T-helper 1 cell (primary cell): ENCODE measurements at regions not wholly inside any gene's neighbourhood (a gene's known extent, or its start where the extent isn't known, plus 50 kb on each side); places are given as distances from the start of the nearest gene placed in this dataset.

Source experiments
- DNase-seq, 5 donors: peaks; one replicate each; pipeline ENCODE4 v3.0.0-alpha.2; 2012 to 2020

GRCh38 chr20:11329271-11329670 lies 588.4 kb upstream of the BTBD3 start:
- DNase-seq = no peak

- no peak for DNase-seq
Observed at GRCh38 chr20:11331096-11331495, 586.6 kb upstream of the BTBD3 start.

- DNase-seq = no peak
Observed at GRCh38 chr20:11332381-11332780, 585.3 kb upstream of the BTBD3 start.

GRCh38 chr20:11333634-11334033 lies 584.1 kb upstream of the BTBD3 start:
- no peak for DNase-seq

GRCh38 chr20:11337361-11338130 lies 580.1 kb upstream of the BTBD3 start:
- no peak for DNase-seq

- no peak for DNase-seq
Observed at GRCh38 chr20:11338496-11339306, 579.0 kb upstream of the BTBD3 start.

- DNase-seq = no peak
Observed at GRCh38 chr20:11344939-11345338, 572.8 kb upstream of the BTBD3 start.

GRCh38 chr20:11347738-11348137 lies 570.0 kb upstream of the BTBD3 start:
- no peak for DNase-seq

GRCh38 chr20:11350126-11351005 lies 567.3 kb upstream of the BTBD3 start:
- no peak for DNase-seq

GRCh38 chr20:11352041-11352440 lies 565.7 kb upstream of the BTBD3 start:
- no peak for DNase-seq

- no peak for DNase-seq
Observed at GRCh38 chr20:11354846-11355245, 562.8 kb upstream of the BTBD3 start.

- no peak for DNase-seq
Observed at GRCh38 chr20:11355345-11355744, 562.3 kb upstream of the BTBD3 start.

GRCh38 chr20:11356061-11356460 lies 561.6 kb upstream of the BTBD3 start:
- no peak for DNase-seq

GRCh38 chr20:11362450-11362849 lies 555.2 kb upstream of the BTBD3 start:
- no peak for DNase-seq

- no peak for DNase-seq
Observed at GRCh38 chr20:11364736-11365135, 553.0 kb upstream of the BTBD3 start.

- no peak for DNase-seq
Observed at GRCh38 chr20:11366660-11367059, 551.0 kb upstream of the BTBD3 start.

GRCh38 chr20:11368499-11368898 lies 549.2 kb upstream of the BTBD3 start:
- DNase-seq = no peak

- no peak for DNase-seq
Observed at GRCh38 chr20:11368965-11369711, 548.6 kb upstream of the BTBD3 start.

GRCh38 chr20:11371831-11372230 lies 545.9 kb upstream of the BTBD3 start:
- DNase-seq = no peak

GRCh38 chr20:11372876-11373790 lies 544.6 kb upstream of the BTBD3 start:
- DNase-seq = no peak

- no peak for DNase-seq
Observed at GRCh38 chr20:11375335-11375734, 542.4 kb upstream of the BTBD3 start.
